ENCODE measurements at regions not wholly inside any gene's neighbourhood (a gene's known extent, or its start where the extent isn't known, plus 50 kb on each side); places are given as distances from the start of the nearest gene placed in this dataset.

- no peak for DNase-seq
Observed at GRCh38 chr9:2448193-2448738, 173.3 kb upstream of the VLDLR start.

GRCh38 chr9:2453106-2453505, 168.5 kb upstream of the VLDLR start:
- no peak for DNase-seq

DNA sequence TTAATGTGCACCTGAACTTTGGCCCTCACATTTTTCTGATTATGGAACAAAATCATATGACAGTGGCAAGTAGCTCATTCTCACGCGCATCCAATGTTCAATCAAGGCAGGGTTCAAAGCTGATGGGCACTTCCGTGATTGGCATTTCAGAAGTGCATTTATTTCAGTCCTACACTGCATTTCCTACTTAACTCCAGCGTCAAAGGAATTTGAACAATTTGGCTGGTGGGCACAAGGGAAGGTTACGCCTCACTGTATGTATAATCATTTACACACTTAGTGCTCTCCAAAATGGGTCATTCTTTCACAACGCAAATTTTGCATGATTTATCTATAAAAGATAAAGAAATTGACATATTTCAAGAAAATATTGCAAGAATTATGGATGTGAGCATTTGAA, 167.9 kb upstream of the VLDLR start:
- no peak for DNase-seq

DNA sequence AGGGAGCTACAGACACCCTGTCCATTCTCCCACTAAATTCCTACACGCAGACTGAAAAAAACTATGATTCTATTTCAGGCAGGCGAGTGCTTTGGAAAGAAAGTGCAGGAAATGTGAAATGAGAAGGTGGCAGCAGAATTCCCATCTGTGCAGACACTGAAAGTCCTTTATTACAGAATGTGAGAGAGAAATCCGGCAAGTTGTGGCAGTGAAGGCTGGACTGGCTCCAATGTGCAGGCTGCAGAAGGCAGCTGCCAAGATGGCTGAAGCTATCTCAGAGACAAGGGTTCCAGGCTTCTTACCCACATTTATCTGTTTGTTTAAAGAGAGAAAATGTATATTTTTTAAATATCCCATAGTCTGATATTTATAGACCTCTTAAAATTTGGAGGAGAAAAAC, 161.8 kb upstream of the VLDLR start:
- DNase-seq, result peak in 24 of 56 donors; percentile 1 to 28 (median 6)

DNA sequence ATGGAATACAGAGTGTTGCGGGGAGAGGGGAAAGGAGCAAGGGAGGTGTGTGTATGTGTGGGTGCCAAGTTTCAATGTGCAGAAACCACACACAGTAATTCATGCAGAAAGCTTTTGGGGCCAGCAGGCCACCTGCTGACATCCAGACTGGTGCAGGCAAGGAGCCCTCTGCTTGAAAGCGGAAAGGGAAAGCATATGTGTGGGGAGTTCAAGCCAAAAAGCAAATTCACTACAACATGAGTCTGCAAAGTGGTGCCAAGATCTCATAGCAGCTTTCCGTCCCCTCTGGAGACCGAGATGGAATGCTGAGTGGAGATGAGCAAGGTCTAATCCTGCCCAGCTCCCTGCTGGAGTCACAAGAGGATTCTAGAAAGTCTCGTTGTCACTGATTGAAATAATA, 159.7 kb upstream of the VLDLR start:
- DNase-seq, result no peak

DNA sequence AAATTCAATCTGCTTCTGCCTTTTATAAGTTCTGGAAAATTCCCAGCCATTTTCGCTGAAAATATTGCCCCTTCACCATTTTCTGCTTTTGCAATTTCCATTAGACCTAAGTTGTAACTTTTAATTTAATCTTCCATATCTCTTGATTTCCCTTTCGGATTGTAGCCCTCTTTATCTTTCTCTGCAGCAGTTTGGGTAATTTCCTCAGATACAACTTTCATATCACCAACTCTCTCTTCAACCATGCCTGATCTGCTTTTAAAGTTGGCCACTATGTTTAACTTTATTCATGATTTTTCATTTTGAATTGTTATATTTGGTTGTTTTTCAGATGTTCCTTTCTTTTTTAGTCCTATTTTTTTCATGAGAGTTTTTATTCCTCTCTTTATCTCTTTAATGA, 157.0 kb upstream of the VLDLR start:
- no peak for DNase-seq

- DNase-seq, result no peak
Observed at GRCh38 chr9:2465516-2465915, 156.1 kb upstream of the VLDLR start.

- DNase-seq, result no peak
Observed at GRCh38 chr9:2465921-2466460, 155.6 kb upstream of the VLDLR start.

GRCh38 chr9:2466703-2467102, 154.9 kb upstream of the VLDLR start:
- no peak for DNase-seq

DNA sequence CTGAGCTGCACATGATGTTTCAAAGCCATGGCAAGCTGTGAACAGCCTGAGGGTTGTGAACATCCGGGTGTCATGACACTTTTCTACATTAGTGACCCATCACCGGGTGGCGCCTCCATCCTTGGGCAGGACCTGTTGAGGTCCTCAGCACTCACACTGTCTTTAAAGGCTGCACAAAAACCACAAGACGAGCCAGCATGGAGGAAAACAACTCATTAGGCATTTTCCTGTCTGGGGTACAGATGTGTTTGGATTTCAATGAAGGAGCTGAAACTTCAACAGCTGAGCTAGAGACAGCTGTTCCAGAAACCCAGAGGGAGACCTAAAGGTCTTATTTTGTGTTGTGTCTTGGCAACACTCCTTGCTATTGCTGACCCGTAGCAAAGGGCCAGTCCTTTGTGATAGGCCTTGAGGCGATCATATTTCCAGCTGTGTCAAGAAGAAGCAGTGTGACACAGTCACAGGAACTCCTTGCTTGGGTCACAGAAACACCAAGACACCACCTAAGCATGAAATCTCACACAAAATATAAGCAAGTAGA, 151.8 kb upstream of the VLDLR start:
- peak in 1 of 56 donors; percentile 6 for DNase-seq

- DNase-seq, result no peak
Observed at GRCh38 chr9:2473681-2474080, 147.9 kb upstream of the VLDLR start.

DNA sequence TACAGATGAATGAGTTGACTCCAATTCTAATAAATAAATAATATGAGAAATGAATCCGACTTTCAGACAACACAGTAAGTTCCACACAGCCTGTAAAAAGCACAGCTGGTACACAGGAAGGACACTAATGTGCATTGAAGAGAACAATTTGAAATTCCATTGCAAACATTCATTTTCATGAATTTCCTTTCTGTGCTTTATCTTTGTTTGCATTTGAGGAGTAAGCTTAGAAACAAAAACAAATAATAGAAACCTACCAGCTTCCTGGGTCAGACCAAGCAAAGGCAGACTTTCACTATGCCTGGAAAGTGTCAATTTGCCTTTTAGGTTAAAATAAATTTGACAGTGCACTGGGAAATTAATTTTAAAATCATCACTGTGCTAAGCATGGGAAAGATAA, 143.8 kb upstream of the VLDLR start:
- DNase-seq, result no peak

GRCh38 chr9:2478421-2478820, 143.2 kb upstream of the VLDLR start:
- DNase-seq, result no peak

GRCh38 chr9:2479056-2479565, 142.5 kb upstream of the VLDLR start:
- DNase-seq, result no peak

GRCh38 chr9:2480255-2480837, 141.2 kb upstream of the VLDLR start:
- DNase-seq, result no peak

DNA sequence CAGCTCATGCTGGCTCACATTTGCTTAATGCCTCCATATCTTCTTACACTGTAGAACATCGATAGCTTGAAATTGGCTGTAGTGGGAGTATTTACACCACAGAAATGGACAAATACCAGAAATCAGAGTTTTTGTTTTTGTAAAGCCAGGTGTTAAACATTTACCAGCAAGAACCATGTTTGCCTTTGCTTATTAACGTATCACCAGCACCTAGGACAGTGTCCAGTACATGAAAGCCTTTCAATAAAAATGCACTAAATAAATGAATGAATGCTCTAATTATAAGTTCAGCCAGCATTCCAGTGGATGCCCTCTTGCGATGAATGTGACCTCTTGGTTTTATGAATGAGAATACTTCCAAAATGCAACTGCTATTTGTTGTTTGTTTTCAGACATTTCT, 140.4 kb upstream of the VLDLR start:
- no peak for DNase-seq

- no peak for DNase-seq
Observed at GRCh38 chr9:2486988-2487387, 134.6 kb upstream of the VLDLR start.

DNA sequence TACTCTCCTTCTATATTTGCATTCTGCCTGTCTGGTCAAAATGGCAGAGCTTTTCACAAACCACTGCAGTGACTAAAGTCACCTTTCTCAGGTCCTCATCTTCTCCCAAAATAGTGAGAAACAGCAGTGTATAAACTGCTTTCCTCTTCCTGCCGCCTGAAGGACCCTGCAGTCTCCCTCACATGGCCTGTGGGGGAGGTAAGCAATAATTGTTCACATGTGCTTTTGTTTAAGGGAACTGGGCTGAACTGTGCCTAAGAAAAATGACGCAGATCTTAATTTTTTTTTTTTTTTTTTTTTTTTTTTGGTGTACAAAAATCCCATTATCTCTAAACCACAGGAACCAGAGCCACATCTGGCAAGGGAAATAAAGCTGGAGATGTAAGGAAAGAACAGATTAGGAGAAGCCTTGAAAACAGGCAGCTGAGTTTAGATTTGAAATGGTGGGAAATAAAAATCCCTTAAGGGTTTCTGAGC, 131.7 kb upstream of the VLDLR start:
- no peak for DNase-seq

DNA sequence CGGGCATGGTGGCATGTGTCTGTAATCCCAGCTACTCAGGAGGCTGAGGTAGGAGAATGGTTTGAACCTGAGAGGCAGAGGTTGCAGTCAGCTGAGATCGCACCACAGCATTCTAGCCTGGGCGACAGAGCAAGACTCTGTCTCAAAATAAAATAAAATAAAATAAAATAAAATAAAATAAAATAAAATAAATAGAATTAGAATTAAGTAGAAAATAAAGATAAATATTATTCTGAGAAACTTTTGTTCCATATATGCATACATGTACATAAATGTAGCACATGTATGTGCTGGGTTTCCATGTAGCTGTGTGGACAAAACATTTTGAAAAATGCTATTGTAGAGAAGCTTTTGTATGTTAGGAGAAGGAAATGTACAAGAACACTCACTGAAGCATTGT, 129.4 kb upstream of the VLDLR start:
- no peak for DNase-seq

DNA sequence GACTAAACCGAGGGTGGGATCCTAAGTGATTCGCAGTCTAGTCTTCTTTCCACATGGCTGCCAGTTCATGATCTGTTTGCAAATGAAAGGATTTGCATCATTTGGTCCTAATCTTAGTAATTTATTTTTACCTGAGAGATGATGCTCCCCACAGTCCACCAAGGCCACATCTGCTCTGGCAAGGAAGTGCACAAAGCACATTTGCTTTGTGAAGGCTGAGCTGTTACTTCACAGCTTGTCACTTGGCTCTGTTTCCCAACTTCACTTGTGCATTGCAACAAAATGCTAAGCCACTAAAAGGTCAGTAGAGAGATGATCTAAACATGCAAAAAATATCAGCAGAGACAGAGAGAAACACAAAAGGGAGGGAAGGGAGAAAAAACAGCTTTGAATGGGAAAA, 128.5 kb upstream of the VLDLR start:
- no peak for DNase-seq

GRCh38 chr9:2493529-2493928, 128.1 kb upstream of the VLDLR start:
- no peak for DNase-seq

DNA sequence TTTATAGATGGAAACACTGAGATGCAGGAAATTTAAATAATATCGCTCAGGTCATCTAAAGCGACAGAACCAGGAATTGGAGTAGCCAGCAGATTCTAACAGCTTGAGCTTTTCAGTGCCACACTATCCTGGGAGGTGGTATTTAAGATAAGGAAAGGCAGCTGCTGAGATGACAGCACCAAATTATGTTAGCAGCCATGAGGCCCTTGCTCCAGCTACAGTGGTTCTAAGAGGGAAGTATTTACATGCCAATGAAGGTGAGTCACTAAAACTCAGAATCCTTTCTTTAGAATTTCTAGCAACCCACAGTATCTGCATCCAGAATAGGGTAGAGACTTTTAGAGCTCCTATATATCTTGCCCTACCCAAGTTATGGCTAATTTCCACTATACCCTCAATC, 127.0 kb upstream of the VLDLR start:
- no peak for DNase-seq
